ENCODE measurements at regions not wholly inside any gene's neighbourhood (a gene's known extent, or its start where the extent isn't known, plus 50 kb on each side); places are given as distances from the start of the nearest gene placed in this dataset.

DNA sequence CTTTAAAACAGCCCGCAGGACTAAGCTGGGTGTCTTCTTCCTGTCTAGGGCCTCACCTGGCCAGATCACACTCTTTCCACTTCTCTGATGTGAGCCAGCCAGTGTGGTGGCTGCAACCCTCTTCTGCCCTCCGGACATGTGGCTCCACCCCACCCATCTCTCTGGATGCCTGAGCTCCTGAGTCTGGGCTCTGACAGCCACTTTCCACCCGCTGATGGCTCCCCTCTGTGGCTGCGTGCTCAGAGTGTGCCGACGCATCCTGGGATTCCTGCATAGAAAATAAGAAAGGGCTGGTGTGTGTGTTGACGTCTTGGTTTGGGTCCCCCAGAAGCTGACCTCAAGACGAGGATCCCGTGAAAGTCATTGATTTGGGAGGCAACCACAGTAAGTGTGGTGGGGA, 181.6 kb downstream of the URI1 start:
- no peak for TF ChIP-seq EZH2 (IDR thresholded peaks at IDR 0.05; ENCODE audit: borderline replicate concordance, low read length)
- TF ChIP-seq, protein P1, sequence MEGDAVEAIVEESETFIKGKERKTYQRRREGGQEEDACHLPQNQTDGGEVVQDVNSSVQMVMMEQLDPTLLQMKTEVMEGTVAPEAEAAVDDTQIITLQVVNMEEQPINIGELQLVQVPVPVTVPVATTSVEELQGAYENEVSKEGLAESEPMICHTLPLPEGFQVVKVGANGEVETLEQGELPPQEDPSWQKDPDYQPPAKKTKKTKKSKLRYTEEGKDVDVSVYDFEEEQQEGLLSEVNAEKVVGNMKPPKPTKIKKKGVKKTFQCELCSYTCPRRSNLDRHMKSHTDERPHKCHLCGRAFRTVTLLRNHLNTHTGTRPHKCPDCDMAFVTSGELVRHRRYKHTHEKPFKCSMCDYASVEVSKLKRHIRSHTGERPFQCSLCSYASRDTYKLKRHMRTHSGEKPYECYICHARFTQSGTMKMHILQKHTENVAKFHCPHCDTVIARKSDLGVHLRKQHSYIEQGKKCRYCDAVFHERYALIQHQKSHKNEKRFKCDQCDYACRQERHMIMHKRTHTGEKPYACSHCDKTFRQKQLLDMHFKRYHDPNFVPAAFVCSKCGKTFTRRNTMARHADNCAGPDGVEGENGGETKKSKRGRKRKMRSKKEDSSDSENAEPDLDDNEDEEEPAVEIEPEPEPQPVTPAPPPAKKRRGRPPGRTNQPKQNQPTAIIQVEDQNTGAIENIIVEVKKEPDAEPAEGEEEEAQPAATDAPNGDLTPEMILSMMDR (conservative IDR thresholded peaks at IDR 0.05 in 1 of 2, IDR thresholded peaks at IDR 0.05 in 1 of 2; ENCODE audit: extremely low read depth in 1 of 2, insufficient read depth in 1 of 2, low read depth in 1 of 2, low read length in 2 of 2) = no peak
